HG03103 (cell line): ENCODE measurements at regions not wholly inside any gene's neighbourhood (a gene's known extent, or its start where the extent isn't known, plus 50 kb on each side); places are given as distances from the start of the nearest gene placed in this dataset.
"Not testable (repeated sequence)": the region's sequence is repeated elsewhere in the genome, so short reads cannot be mapped to it uniquely, and the experiment has no call there.

Experiments used
- ATAC-seq: cut with Tn5 transposase; IDR thresholded peaks from one replicate; pipeline ENCODE4 v1.9.1; 2021; ENCODE audit warnings: low read depth; ENCODE audit not compliant: unreplicated experiment

DNA sequence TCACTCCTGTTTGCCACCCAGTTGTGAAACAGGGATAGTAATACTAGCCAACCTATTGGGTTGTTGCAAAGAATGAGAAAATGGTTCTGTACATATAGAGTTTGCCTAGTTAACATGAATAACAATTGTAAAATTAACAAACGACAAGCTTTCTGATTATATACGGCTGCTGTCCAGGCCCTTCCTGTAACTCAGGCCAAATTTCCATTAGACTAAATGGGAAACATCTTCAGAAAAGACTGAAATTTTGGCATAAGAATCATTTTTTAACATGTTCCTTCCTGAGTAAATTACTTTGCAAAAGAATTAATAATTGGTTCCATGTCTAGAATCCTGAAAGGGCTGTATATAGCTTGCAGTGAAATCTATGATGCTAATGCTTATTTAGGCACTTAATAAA lies 117.7 kb upstream of the SATB2 start:
- no peak for ATAC-seq

DNA sequence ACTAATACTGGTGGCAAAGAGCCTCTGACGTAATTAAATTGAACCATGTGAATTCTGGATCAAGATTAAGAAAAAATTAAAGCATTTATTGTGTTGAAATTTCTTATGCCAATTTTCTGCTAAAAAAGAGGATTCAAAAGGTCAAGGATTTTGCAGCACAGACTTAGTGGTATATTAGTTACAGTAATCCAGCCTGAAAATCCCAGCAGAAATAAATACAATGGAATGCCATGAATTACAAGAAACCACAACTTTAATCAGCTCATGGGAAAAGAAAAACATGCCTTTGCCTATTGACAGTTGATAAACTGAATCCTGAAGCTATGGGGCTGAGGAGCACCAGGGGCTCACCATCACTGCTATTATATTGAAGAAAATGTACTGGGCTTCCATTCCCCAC lies 114.8 kb upstream of the SATB2 start:
- ATAC-seq, result no peak

DNA sequence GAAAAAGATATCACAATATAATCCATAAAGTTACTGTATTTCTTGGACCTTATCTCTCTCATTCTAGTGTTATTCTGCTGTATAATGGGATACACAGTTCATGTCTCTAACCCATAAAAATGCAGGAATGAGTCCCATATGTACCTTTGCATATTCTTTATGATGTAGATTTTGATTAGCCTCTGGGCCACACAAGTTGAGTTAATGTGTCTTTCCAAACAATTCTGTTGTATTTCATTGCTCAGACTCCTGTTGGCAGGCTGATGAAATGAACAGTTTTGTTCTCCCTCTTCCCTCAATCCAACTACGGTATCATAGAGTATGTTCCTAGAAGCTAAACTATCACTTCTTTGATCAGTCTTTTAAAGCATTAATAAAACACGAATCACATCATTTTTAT lies 113.2 kb upstream of the SATB2 start:
- no peak for ATAC-seq

DNA sequence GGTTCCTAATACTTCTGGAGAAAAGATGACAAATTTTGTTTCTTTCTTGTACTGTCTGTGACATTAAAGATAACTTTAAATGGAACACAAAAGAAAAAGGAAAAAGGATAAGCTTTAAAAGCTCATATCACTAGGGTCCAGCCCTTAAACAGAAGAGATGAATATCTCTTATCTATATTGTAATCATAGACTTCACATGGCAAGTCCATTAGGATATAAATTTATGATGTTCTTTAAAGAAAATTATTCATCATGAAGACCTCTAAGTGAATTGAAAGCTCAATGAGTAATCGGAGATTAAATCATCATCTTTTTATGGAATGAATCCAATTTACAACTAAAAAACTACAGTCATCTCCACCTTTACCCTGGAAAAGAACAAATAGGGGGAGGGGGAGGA lies 111.6 kb upstream of the SATB2 start:
- no peak for ATAC-seq

DNA sequence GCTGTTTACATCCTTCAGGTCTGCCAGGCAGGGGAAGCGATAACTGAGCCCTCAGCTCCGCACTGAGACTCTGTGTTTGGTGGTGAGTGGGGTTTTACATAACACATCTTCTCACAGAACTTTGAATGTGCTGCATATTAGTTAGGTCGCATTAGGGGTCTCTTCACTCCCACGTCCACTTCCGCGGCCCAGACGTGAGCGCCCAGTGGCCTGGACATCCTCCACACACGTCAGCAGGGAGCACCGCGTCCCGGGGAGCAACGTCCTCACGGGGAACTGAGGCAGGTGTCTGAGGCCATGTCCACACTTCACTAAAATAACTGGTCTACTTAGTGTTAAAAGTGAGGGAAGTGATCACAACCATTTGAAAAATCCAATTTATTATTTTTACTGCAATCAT lies 100.4 kb upstream of the SATB2 start:
- no peak for ATAC-seq

DNA sequence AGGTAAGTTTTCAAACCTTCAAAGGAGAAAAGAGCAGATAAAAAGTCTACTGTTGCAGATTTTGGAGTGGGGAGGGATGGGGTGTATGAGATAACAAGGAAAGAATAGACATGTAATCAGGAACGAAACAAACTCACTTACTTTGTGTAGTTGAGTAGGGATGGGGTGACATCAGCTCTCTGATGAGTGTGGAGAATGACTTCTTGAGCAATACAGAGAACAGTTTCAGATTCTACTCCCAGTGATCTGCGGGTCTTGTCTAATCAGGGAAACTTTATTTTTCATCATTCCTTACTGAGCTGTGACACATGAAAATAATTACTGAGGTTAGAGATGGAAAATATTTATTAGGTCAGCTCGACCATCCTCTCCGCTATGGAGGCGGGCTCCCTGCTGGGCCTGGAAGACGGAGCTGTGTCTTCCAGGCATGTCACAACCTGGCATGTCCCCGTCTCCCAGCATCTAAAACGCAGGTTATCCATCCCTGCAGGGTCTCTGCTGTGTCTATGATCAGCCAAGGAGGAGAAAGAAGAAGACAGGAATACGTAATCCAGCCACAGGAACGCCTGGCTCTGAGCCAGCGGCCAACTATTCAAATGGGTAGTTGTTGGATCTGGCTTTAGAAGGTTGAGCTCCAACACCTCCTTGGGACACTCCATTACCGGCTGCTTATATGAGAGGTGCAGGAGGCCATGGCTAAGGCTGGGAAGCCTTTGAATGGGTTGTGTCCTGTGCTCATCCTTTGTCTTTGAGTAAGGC lies 99.0 kb upstream of the SATB2 start:
- no peak for ATAC-seq

DNA sequence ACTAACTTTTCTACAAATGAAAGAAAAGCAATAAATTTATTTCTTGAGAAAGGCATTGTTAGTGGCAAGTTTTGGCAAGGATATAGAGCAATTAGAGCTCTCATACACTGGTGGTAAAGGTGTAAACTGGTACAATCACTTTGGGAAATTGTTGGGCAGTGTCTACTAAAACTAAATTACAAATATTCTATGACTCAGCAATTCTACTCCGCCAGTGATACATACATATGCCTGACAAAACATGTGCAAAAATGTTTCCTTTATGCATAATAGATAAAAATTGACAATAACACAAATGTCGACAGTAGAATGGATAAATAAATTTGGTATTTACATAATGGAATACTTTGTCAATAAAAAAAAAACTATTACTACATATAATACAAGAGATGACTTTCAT lies 96.3 kb upstream of the SATB2 start:
- ATAC-seq, result no peak

DNA sequence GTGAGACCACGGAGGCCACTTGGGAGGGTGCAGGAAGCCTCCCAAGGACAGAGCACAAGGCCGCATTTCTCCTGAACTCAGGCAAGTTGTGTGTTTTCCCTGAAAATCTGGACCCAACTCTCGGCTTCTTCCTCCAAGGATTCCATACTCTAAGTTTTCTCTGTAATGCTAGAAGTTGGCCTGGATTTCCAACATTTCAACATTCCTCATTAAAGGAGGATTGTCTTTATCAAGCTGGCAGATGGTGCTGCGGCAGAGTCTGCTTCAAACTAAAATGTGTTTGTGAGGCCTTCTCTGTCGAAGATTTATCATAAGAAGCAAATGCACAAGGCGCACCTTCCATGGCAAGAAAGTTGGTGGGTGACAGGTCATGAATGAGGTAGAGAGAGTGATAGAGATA lies 94.4 kb upstream of the SATB2 start:
- ATAC-seq, result no peak

DNA sequence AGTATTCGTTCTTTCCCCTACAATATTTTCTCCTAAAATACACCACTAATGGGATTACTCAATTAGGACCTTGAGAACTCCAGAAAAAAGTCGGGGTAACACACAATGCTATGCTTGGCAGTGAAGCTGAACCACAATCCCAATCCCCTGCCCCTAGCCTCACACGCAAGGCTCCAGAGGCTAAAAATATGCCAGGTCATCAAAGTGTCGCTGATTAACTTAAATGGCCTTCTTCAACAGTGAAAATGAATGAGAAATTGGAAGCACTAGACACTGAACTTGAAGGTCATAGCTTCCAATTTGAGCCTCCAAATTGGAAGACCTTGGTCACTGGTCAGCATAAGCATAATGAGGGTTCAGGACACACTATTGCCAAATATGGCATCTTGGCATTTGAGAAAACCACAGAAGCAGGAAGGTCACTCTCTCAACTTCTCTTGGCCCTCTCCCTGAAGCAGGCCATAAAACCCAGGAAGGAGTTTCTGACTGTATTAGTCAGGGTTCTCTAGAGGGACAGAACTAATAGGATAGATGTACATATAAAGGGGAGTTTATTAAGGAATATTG lies 86.0 kb upstream of the SATB2 start:
- ATAC-seq, result no peak

DNA sequence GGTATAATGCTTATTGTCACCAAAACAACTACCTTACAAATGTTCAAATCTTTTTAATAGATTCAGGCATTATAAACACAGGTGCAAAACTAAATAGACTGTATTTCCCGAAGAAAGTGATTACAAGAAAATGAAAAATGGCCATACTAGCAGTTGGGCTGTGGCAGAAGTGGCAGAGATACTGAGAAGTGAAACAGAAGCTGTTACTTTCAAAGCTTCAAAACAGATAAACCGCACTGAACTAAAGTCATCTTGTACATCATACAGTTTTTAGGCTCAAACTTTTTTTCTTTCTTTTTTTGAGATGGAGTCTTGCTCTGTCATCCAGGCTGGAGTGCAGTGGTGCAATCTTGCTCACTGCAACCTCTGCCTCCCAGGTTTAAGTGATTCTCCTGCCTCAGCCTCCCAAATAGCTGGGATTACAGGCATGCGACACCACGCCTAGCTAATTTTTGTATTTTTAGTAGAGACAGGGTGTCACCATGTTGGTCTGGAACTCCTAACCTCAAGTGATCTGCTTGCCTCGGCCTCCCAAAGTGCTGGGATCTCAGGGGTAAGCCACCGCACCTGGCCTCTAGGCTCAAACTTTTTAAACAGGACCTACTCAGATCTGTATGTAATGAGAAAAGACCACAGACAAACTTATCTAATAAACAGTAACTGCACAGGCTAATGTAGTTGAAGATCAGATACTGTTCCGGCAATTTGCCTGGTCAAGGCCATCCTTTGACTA lies 77.9 kb upstream of the SATB2 start:
- ATAC-seq, result no peak

DNA sequence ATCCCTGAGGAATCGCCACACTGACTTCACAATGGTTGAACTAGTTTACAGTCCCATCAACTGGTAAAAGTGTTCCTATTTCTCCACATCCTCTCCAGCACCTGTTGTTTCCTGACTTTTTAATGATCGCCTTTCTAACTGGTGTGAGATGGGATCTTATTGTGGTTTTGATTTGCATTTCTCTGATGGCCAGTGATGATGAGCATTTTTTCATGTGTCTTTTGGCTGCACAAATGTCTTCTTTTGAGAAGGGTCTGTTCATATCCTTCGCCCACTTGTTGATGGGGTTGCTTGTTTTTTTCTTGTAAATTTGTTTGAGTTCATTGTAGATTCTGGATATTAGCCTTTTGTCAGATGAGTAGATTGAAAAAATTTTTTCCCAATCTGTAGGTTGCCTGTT lies 76.1 kb upstream of the SATB2 start:
- not testable (repeated sequence) for ATAC-seq

DNA sequence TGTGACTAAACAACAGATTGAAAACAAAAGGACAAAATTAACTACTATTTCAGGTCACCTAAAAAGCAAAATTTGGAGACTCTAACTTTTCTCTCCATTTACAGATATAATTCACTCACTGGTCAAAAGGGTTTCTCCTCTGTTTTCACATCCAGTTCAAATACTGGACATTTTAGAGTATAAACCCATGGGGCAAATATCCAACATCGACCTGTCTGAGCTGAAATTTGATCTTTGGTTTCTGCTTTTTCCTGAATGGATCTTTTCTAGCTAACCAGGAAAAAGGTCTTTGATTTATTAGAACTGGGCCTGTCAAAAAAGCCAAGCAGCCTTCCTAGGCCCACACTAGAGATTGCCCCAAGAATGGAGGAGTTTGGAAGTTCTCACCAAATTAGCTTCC lies 69.3 kb upstream of the SATB2 start:
- no peak for ATAC-seq

DNA sequence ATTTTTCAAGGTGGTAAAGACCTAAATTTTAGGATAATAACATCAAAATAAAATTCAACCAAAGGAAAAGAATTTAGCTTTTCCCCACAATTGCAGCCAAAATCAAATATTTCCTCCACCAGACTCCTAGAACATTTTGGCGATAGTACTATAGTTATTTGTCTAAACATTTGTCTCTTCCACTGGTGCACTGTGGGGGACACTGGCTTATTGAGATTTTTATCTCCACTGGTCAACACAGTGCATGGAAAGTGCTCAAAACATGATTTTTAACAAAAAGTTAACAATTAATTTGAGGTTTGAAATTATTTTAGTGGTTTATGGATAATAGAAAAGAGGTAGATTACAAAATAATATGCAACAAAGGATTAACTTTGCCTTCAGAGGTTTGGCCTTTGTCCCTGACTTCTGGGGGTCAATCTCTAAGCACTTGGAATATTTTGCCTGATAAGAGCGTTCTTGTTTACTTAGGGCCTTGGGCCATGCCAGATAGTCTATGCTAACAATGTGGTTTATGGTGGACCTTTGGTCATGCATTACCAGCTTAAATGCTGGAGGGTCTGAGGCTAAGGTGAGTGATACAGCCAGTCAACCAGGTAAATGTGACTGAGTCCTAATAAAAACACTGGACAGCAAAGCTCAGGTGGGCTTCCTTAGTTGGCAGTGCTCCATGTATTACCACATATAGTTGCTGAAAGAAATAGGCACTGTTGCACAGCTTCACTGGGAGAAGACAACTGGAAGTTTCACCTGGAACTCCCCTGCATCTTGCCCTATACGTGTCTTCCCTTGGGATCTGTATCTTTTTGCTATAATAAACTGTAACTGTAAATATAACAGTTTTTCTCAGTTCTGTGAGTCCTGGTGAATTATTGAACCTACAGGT lies 67.2 kb upstream of the SATB2 start:
- no peak for ATAC-seq

DNA sequence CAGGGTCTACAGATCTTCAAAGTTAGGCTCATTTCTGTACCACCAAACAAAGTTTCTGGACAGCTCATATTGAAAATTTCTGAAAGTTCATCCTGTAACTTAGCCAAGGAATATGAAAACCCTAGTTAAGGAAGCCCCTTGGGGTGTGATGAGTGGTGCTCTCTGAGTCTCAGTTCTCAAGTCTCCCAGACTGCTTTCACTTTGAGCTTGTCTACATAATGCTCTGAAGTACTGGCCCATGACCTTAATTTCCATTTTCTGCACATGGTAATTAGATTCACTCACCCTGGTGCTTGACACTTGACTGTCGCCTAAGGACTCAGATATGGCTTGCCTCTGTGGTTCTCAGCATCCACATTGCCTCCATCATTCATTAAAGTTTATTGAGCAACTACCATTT lies 51.7 kb upstream of the SATB2 start:
- ATAC-seq, result peak; percentile 68
